Trophoblast cell (in vitro differentiated cells and primary cell): ENCODE measurements at regions not wholly inside any gene's neighbourhood (a gene's known extent, or its start where the extent isn't known, plus 50 kb on each side); places are given as distances from the start of the nearest gene placed in this dataset.

ENCODE experiments used
- DNase-seq, 2 donors: peaks; one replicate each; pipeline ENCODE4 v3.0.0-alpha.2; 2016
- H2AFZ ChIP-seq: 2 replicates; pipeline ENCODE4 v1.6.1; 2013; ENCODE audit warnings: low read length, moderate library complexity, mild to moderate bottlenecking; ENCODE audit not compliant: insufficient read depth, poor library complexity
- H2AK5ac ChIP-seq: 2 replicates; pipeline ENCODE4 v1.6.1; 2013; ENCODE audit warnings: mild to moderate bottlenecking, low read length
- H2BK120ac ChIP-seq: 2 replicates; pipeline ENCODE4 v1.6.1; 2013; ENCODE audit warnings: low read length, mild to moderate bottlenecking, moderate library complexity; ENCODE audit not compliant: insufficient read depth, poor library complexity
- H2BK12ac ChIP-seq: 2 replicates; pipeline ENCODE4 v1.6.1; 2013; ENCODE audit warnings: mild to moderate bottlenecking, low read length, moderate library complexity
- H2BK5ac ChIP-seq: 2 replicates; pipeline ENCODE4 v1.6.1; 2013; ENCODE audit warnings: low read length, low read depth, moderate library complexity, mild to moderate bottlenecking; ENCODE audit not compliant: poor library complexity
- H3K14ac ChIP-seq: 2 replicates; pipeline ENCODE4 v1.6.1; 2013; ENCODE audit warnings: mild to moderate bottlenecking, low read length
- H3K18ac ChIP-seq: 2 replicates; pipeline ENCODE4 v1.6.1; 2013; ENCODE audit warnings: mild to moderate bottlenecking, low read length
- H3K23ac ChIP-seq: 2 replicates; pipeline ENCODE4 v1.6.1; 2013; ENCODE audit warnings: low read length
- H3K27ac ChIP-seq: 2 replicates; pipeline ENCODE4 v1.5.1; 2013; ENCODE audit warnings: low read depth, mild to moderate bottlenecking, inconsistent platforms, low read length, moderate library complexity
- H3K27me3 ChIP-seq: 2 replicates; pipeline ENCODE4 v1.6.1; 2013; ENCODE audit warnings: inconsistent platforms, mild to moderate bottlenecking, low read length, moderate library complexity; ENCODE audit not compliant: insufficient read depth
- H3K36me3 ChIP-seq, 2 experiments: 1 replicate in 1 of 2; 2 replicates in 1 of 2; pipeline ENCODE4 v1.6.1; 2013; ENCODE audit warnings: low read length in 2 of 2, mild to moderate bottlenecking in 2 of 2, moderate library complexity in 1 of 2; ENCODE audit not compliant: insufficient read depth in 2 of 2, control insufficient read depth in 1 of 2
- H3K4ac ChIP-seq: 2 replicates; pipeline ENCODE4 v1.6.1; 2013; ENCODE audit warnings: low read depth, mild to moderate bottlenecking, low read length, moderate library complexity
- H3K4me1 ChIP-seq, 2 experiments: 1 replicate in 1 of 2; 2 replicates in 1 of 2; pipeline ENCODE4 v1.6.1; 2013; ENCODE audit warnings: low read length in 2 of 2, mild to moderate bottlenecking in 2 of 2, moderate library complexity in 1 of 2; ENCODE audit not compliant: insufficient read depth in 2 of 2, control insufficient read depth in 1 of 2
- H3K4me2 ChIP-seq: 2 replicates; pipeline ENCODE4 v1.6.1; 2013; ENCODE audit warnings: inconsistent platforms, mild to moderate bottlenecking, low read length, moderate library complexity
- H3K4me3 ChIP-seq: 2 replicates; pipeline ENCODE4 v1.5.1; 2013; ENCODE audit warnings: mild to moderate bottlenecking, low read depth, low read length, inconsistent platforms
- H3K79me1 ChIP-seq: one replicate; pipeline ENCODE4 v1.6.1; 2013; ENCODE audit warnings: low read length
- H3K79me2 ChIP-seq: 2 replicates; pipeline ENCODE4 v1.6.1; 2013; ENCODE audit warnings: low read length, mild to moderate bottlenecking; ENCODE audit not compliant: control insufficient read depth, insufficient read depth, poor library complexity
- H3K9ac ChIP-seq: 2 replicates; pipeline ENCODE4 v1.6.1; 2013; ENCODE audit warnings: mild to moderate bottlenecking, low read length
- H3K9me3 ChIP-seq: 2 replicates; pipeline ENCODE4 v1.6.1; 2013; ENCODE audit warnings: low read depth, mild to moderate bottlenecking, control low read depth, inconsistent platforms, low read length; ENCODE audit not compliant: insufficient read depth
- H4K12ac ChIP-seq: 2 replicates; pipeline ENCODE4 v1.6.1; 2013; ENCODE audit warnings: low read depth, mild to moderate bottlenecking, low read length, moderate library complexity
- H4K8ac ChIP-seq: 2 replicates; pipeline ENCODE4 v1.6.1; 2013; ENCODE audit warnings: low read depth, mild to moderate bottlenecking, low read length, moderate library complexity
- H4K91ac ChIP-seq: one replicate; pipeline ENCODE4 v1.6.1; 2013; ENCODE audit warnings: low read depth, mild to moderate bottlenecking, low read length, moderate library complexity
- WGBS: extraction: QIAGEN DNeasy Blood & Tissue Kit; methylation state at CpG from one replicate; pipeline ENCODE4 v1.1.7; 2013; ENCODE audit warnings: missing lambda C conversion rate; ENCODE audit not compliant: insufficient read length, insufficient coverage; ENCODE audit errors: extremely low coverage; 5-methylcytosine and 5-hydroxymethylcytosine counted together

- no peak overlapping the region for H2BK5ac ChIP-seq
- no peak overlapping the region for H2BK120ac ChIP-seq
- H3K27ac ChIP-seq, result no peak overlapping the region
- DNase-seq, result no peak
- no peak overlapping the region for H3K18ac ChIP-seq
- no peaks in the 10 kb centered on the region for H3K4me1 ChIP-seq
- H3K4ac ChIP-seq, result no peak overlapping the region
- H2AFZ ChIP-seq, result no peak overlapping the region
- no peak overlapping the region for H4K8ac ChIP-seq
- no peaks in the 10 kb centered on the region for H3K9me3 ChIP-seq
- no peak overlapping the region for H3K9ac ChIP-seq
- no peak overlapping the region for H4K91ac ChIP-seq
- no peak overlapping the region for H3K4me3 ChIP-seq
- H2AK5ac ChIP-seq, result no peak overlapping the region
- H3K79me1 ChIP-seq, result no peaks in the 10 kb centered on the region
- no peaks in the 10 kb centered on the region for H3K36me3 ChIP-seq
- H3K4me2 ChIP-seq, result no peak overlapping the region
- H3K27me3 ChIP-seq, result no peaks in the 10 kb centered on the region
- H3K79me2 ChIP-seq, result no peaks in the 10 kb centered on the region
- no peak overlapping the region for H4K12ac ChIP-seq
- H3K14ac ChIP-seq, result no peak overlapping the region
- WGBS, result no CpG with 5 or more reads among the region's 1 CpG
- no peak overlapping the region for H3K23ac ChIP-seq
- H2BK12ac ChIP-seq, result no peak overlapping the region
Measured at GRCh38 chr15:81073801-81074200, 60.3 kb upstream of the CFAP161 start.

GRCh38 chr15:81074773-81075172, 59.3 kb upstream of the CFAP161 start:
- H3K23ac ChIP-seq, result no peak overlapping the region
- H3K9ac ChIP-seq, result no peak overlapping the region
- WGBS, result no CpG with 5 or more reads among the region's 2 CpGs
- no peak overlapping the region for H4K12ac ChIP-seq
- no peak overlapping the region for H2BK12ac ChIP-seq
- H3K9me3 ChIP-seq, result no peaks in the 10 kb centered on the region
- no peak overlapping the region for H3K14ac ChIP-seq
- H3K4me1 ChIP-seq, result no peaks in the 10 kb centered on the region
- no peak overlapping the region for H4K8ac ChIP-seq
- no peaks in the 10 kb centered on the region for H3K27me3 ChIP-seq
- peak in 1 of 2 donors; percentile 42 for DNase-seq
- H3K27ac ChIP-seq, result no peak overlapping the region
- no peak overlapping the region for H3K4me3 ChIP-seq
- H3K36me3 ChIP-seq, result no peaks in the 10 kb centered on the region
- no peak overlapping the region for H2AFZ ChIP-seq
- H2BK5ac ChIP-seq, result no peak overlapping the region
- no peak overlapping the region for H2AK5ac ChIP-seq
- no peak overlapping the region for H4K91ac ChIP-seq
- H3K4ac ChIP-seq, result no peak overlapping the region
- H3K79me2 ChIP-seq, result no peaks in the 10 kb centered on the region
- no peaks in the 10 kb centered on the region for H3K79me1 ChIP-seq
- no peak overlapping the region for H3K4me2 ChIP-seq
- no peak overlapping the region for H2BK120ac ChIP-seq
- H3K18ac ChIP-seq, result no peak overlapping the region

GRCh38 chr15:81075272-81075671, 58.8 kb upstream of the CFAP161 start:
- no peak overlapping the region for H2BK120ac ChIP-seq
- no peak overlapping the region for H2AK5ac ChIP-seq
- H2AFZ ChIP-seq, result no peak overlapping the region
- DNase-seq, result no peak
- no peak overlapping the region for H3K14ac ChIP-seq
- H3K36me3 ChIP-seq, result no peaks in the 10 kb centered on the region
- H2BK12ac ChIP-seq, result no peak overlapping the region
- no peaks in the 10 kb centered on the region for H3K79me2 ChIP-seq
- no peak overlapping the region for H4K91ac ChIP-seq
- no peak overlapping the region for H3K4me2 ChIP-seq
- H3K9ac ChIP-seq, result no peak overlapping the region
- H3K4ac ChIP-seq, result no peak overlapping the region
- no peak overlapping the region for H4K8ac ChIP-seq
- H3K27me3 ChIP-seq, result no peaks in the 10 kb centered on the region
- no peaks in the 10 kb centered on the region for H3K79me1 ChIP-seq
- no peak overlapping the region for H3K27ac ChIP-seq
- H3K18ac ChIP-seq, result no peak overlapping the region
- no peak overlapping the region for H3K4me3 ChIP-seq
- H2BK5ac ChIP-seq, result no peak overlapping the region
- no peaks in the 10 kb centered on the region for H3K4me1 ChIP-seq
- WGBS, result no CpG with 5 or more reads among the region's 3 CpGs
- no peak overlapping the region for H3K23ac ChIP-seq
- no peaks in the 10 kb centered on the region for H3K9me3 ChIP-seq
- no peak overlapping the region for H4K12ac ChIP-seq

- Histone ChIP-seq H3K79me1 (no peaks in the 10 kb centered on the region), H3K4me2 (no peak overlapping the region), H4K8ac (no peak overlapping the region), H4K12ac (no peak overlapping the region), H3K14ac (no peak overlapping the region), H3K4ac (no peak overlapping the region), H3K36me3 (no peaks in the 10 kb centered on the region), H2BK5ac (no peak overlapping the region), H2BK12ac (no peak overlapping the region), H3K9me3 (no peaks in the 10 kb centered on the region), H2AFZ (no peak overlapping the region), H3K27me3 (no peaks in the 10 kb centered on the region), H2BK120ac (no peak overlapping the region), H3K27ac (no peak overlapping the region), H3K4me1 (no peaks in the 10 kb centered on the region), H3K18ac (no peak overlapping the region), H4K91ac (no peak overlapping the region), H3K4me3 (no peak overlapping the region), H3K79me2 (no peaks in the 10 kb centered on the region), H3K23ac (no peak overlapping the region), H3K9ac (no peak overlapping the region), H2AK5ac (no peak overlapping the region)
- no peak for DNase-seq
- WGBS, result no CpG with 5 or more reads among the region's 2 CpGs
Measured at GRCh38 chr15:81080996-81081395, 53.1 kb upstream of the CFAP161 start.
